ENCODE measurements at regions not wholly inside any gene's neighbourhood (a gene's known extent, or its start where the extent isn't known, plus 50 kb on each side); places are given as distances from the start of the nearest gene placed in this dataset.

GRCh38 chr10:130658687-130659290 lies 522.6 kb downstream of the GLRX3 start:
- Histone ChIP-seq H3K56ac (ENCODE audit: insufficient read length, low read depth, low read length) (no peak overlapping the region), H3K18ac (ENCODE audit: insufficient read length, low read depth, low read length) (no peak overlapping the region), H3K79me2 (ENCODE audit: insufficient read depth, low read length) (no peaks in the 10 kb centered on the region), H3K4me1 (ENCODE audit: insufficient read depth, low read length) (no peaks in the 10 kb centered on the region; the same call in 1 of the 2 replicates), H3K4ac (ENCODE audit: low read depth, low read length) (no peak overlapping the region), H2BK20ac (ENCODE audit: low read depth, low read length, poor library complexity, severe bottlenecking) (no peak overlapping the region), H3K23me2 (ENCODE audit: insufficient read length, low read depth, low read length, poor library complexity, severe bottlenecking) (no peaks in the 10 kb centered on the region), H2BK5ac (ENCODE audit: insufficient read length, low read length) (no peak overlapping the region), H3K9ac (ENCODE audit: extremely low read depth, insufficient read length, low read length) (no peak overlapping the region), H2AFZ (ENCODE audit: low read length) (no peak overlapping the region), H3K79me1 (ENCODE audit: insufficient read depth, low read depth, low read length, poor library complexity, severe bottlenecking) (no peaks in the 10 kb centered on the region), H3K27ac (ENCODE audit: insufficient read length, low read depth, low read length) (no peak overlapping the region), H4K20me1 (ENCODE audit: control insufficient read depth, insufficient read depth, insufficient read length) (no peaks in the 10 kb centered on the region), H2BK120ac (ENCODE audit: low read depth, low read length, poor library complexity, severe bottlenecking) (no peak overlapping the region), H2BK12ac (ENCODE audit: insufficient read length, low read depth, low read length) (no peak overlapping the region), H4K5ac (ENCODE audit: insufficient read length, low read depth, low read length) (no peak overlapping the region), H3K23ac (ENCODE audit: insufficient read length, low read depth, low read length) (no peak overlapping the region), H2AK5ac (ENCODE audit: insufficient read length, low read length) (no peak overlapping the region), H4K91ac (ENCODE audit: insufficient read length, low read depth, low read length) (no peak overlapping the region), H3K9me3 (ENCODE audit: control insufficient read depth, low read depth, low read length) (no peaks in the 10 kb centered on the region), H3K4me2 (ENCODE audit: insufficient read depth, insufficient read length, low read length) (no peak overlapping the region), H4K8ac (replicated peaks; ENCODE audit: insufficient read length, low read depth, low read length) (no peak overlapping the region), H3T11ph (ENCODE audit: low read length) (no peak overlapping the region), H2BK15ac (ENCODE audit: low read depth, low read length) (no peak overlapping the region), H3K14ac (ENCODE audit: insufficient read depth, low read length) (no peak overlapping the region), H3K27me3 (ENCODE audit: insufficient read depth, low read length) (no peaks in the 10 kb centered on the region)
- Mint-ChIP-seq H3K36me3 (ENCODE audit: insufficient read depth in 1 of 3, low read depth in 3 of 3) (no peaks in the 10 kb centered on the region; a peak in 2 of 7 replicates), H3K4me3 (no peak overlapping the region), H3K4me1 (peaks cover 2 to 12% of the 10 kb centered on the region in 2 experiments; a peak in 2 of 4 replicates), H3K27ac (no peak overlapping the region), H3K27me3 (ENCODE audit: low read depth) (peaks cover 4% of the 10 kb centered on the region; the same call in 1 of the 2 replicates), H3K9me3 (no peaks in the 10 kb centered on the region; a peak in 2 of 5 replicates)
- no peak for DNase-seq
- no CpG with 5 or more reads among the region's 9 CpGs for WGBS (ENCODE audit: extremely low coverage, insufficient read length, low lambda C conversion rate)
- TF ChIP-seq CTCF (conservative IDR thresholded peaks at IDR 0.05), result no peak

Data from H9 (cell line).